HPDE6-E6E7 (cell line): ENCODE measurements at regions not wholly inside any gene's neighbourhood (a gene's known extent, or its start where the extent isn't known, plus 50 kb on each side); places are given as distances from the start of the nearest gene placed in this dataset.
"Not testable (repeated sequence)": the region's sequence is repeated elsewhere in the genome, so short reads cannot be mapped to it uniquely, and the experiment has no call there.

Experiments used
- DNase-seq: peaks from one replicate; pipeline ENCODE4 v3.0.0; 2011; ENCODE audit warnings: missing footprints; ENCODE audit errors: extremely low spot score

DNA sequence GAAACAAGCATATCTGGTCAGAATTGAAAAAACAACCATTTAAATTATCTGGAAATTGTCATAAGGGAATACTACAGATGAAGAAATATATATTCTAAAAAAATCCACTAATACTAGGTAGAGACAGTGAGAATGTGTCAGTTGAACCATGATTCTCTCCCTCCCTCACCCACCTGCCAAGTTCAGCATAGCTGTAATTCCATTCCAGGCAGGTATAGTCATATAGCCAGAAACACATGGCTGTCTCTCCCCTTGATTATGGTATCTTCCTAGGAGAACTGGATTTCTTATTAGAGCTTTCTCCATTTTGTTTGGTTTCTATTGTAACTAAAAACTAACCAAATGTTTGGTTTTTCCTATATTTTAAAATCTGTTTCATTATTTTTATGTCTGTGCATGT lies 509.2 kb downstream of the CDH10 start:
- no peak for DNase-seq

DNA sequence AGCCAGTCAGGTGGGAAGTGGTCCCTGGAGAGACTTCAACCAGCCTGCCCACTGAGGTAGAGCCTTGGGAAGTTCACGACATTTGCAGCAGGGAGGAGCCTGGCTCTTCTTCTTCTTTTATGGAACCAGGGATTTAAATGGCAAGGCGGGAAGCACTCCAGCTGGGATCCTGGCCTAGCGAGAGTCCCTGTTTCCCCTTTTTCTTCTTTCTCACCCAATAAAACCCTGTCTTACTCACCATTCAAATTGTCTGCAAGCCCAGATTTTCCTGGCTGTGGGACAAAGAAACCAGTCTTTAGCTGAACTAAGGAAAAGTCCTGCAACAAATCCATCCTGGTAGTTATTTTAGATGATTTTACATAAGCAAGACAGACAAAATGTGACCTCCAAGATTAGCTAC lies 503.7 kb downstream of the CDH10 start:
- DNase-seq: no peak

DNA sequence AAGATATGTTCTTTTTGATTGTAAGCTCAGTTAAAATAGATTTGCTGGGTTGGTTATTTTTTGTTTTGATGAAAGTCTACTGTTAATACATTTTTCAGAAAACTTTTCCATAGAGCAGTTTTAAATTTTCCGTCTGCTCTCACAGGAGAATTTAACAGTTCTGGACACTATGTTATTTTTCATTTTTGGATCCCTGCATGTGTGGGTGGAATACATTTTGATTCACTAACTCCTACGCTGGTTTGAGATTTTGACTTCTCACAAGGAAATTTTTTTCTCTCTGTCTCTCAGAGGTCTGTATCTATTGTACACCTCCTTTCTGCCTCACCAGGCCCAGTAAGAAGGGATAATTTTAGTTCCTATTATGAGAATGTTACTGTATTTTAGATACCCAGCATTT lies 502.4 kb downstream of the CDH10 start:
- no peak for DNase-seq

DNA sequence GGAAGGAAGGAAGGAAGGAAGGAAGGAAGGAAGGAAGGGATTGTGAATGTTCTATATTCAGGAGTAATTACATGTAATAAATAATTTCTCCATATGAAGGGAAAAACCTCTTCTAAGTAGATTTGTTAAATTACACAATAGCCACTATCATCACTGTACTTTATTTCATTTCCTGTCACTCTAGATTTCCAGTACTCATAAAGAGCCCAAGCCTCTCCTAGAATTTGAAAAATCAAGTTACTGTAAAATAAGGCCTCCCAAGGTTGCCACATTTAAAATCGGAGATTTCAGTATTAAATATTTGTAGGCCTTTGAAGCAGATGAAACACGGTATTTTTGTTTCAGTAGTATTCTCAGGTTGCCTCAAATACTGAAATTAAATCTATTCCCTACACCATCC lies 499.0 kb downstream of the CDH10 start:
- no peak for DNase-seq

DNA sequence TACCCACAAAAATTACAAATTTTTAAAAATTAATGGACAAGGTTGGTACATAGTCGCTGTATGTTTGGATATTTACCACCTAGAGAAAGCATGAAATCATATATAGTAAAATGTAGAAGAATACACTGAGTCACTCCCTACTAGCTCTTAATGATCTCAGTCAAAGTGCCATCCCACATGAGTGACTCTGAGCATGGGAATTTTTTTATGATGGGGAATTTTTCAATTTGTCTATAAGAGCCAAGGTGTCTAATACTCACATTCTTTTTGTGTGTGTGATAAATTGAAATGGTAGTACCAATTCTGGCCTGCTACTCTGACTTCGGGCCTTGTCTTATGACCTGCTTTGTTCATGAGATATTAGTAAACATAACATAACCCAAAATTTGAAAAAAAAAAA lies 483.2 kb downstream of the CDH10 start:
- no peak for DNase-seq

DNA sequence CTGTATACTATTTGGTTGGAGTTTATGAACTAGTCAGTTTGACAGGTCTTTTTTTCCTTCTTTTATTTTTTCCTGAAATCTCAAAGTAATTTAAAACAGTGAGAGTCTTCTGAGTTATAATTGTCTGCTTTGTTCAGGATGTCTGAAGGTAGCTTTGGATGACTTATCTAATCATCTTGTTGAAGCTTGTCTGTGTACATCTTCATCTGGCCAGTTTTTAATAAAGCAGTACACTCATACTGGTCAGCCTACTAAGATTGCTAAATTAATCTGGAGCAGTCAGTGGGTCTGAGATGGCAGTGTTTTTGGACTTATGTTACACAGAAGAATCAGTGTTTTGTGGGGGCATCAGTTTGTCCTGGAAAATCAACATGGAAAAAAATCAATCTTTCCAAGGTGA lies 482.4 kb downstream of the CDH10 start:
- peak; percentile 20 for DNase-seq

DNA sequence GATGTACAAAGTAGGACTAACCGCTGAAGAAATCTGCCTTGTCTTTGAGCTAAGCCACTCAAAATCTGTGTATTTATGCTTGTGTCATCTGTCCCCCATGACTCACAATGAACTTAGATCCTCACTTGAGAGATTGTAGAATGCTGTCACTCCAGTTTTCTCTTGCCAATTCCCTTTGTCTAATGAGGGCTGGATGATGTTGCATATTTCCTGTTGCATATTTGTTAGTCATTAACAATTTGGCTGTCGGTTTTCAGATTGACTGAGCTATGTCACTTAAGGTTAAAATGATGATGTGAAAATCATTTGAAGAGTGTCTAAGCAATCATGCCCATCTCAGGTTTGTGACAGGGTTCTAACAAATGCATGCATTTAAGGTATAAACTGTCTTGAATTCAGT lies 481.7 kb downstream of the CDH10 start:
- DNase-seq: peak; percentile 67

DNA sequence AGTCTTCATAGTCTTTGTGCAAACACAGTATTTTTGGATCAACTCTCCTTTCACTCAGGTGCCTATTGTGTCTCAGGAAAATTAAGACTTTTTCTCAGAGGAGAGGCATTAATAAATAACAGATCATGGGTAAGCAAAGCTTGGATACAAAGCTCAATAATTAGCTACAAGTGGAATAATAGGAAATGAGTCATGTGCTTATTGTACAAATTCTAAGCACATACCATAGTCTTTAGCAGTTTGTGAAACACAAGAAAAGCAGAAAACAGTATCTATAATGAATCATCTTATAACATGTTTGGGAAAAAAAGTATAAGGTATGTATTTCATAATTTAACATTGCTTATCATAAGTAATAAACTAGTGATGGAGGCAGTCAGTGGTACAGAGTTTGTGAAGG lies 477.0 kb downstream of the CDH10 start:
- DNase-seq: peak; percentile 9

DNA sequence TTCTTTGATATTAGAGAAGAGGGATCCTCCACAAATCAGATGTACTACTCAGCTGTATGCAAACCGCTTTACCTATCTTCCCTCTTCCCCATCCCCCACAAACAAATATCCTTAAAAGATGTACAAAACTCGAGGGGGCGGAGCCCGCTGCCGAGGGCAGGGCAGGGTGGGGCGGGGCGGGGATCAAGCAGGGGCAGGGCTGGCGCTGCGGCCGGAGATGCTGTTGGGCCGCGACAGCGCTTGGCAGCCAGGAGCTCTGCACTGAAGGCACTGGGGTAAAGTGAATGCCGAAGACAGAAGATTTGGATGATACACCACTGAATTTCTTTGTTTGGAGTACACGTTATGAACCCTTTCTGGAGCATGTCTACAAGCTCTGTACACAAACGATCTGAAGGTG lies 474.8 kb downstream of the CDH10 start:
- DNase-seq: no peak

DNA sequence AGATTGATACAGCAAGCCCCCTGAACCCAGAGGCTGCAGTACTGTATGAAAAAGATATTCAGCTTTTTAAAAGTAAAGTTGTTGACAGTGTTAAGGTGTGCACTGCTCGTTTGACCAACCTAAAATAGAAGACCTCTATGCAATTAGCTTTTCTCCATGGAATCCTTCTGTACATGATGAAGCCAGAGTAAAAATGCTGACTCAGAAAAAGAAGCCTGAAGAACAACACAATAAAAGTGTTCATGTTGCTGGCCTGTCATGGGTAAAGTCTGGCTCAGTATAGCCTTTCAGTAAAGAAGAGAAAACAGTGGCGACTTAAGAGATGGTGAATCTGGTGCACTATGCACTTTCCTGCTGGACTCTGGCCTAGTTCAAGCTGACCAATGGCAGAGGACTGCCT lies 473.8 kb downstream of the CDH10 start:
- DNase-seq: not testable (repeated sequence)

DNA sequence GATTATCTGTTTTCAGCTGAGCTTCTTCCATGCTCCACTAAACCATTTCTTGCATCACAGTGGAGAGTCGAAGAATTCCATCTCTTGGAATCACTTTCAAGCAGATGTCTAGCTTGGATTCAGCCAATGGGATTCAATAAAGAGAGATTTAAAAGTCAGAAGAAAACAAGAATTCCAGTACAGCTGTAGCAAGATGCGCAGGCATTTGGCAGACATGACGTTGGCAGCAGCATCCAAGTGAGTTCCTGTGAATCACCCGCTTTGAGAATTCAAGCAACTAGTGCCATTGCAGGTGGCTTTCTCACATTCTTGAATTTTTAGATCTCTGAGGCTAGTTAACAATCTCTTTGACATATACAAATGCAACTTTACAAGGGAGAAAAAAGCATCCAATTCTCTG lies 467.0 kb downstream of the CDH10 start:
- DNase-seq: no peak

DNA sequence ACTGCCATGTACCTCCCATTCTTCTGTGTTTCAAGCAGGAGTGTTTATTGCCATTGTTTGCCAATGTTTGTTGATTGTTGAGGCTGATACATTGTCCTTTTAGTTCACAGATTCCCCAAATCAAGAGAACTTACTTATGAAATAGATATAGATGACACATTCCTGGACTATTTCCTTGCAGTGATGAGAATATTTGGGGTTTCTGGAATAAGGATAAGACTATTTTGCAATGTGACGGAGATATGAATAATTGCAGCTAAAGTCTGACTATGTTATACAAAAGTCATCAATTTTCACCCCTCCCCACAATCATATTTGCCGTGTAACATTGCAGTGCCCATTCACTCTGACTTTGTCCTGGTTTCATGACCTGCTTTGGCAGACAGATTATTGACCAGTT lies 460.8 kb downstream of the CDH10 start:
- DNase-seq: no peak

DNA sequence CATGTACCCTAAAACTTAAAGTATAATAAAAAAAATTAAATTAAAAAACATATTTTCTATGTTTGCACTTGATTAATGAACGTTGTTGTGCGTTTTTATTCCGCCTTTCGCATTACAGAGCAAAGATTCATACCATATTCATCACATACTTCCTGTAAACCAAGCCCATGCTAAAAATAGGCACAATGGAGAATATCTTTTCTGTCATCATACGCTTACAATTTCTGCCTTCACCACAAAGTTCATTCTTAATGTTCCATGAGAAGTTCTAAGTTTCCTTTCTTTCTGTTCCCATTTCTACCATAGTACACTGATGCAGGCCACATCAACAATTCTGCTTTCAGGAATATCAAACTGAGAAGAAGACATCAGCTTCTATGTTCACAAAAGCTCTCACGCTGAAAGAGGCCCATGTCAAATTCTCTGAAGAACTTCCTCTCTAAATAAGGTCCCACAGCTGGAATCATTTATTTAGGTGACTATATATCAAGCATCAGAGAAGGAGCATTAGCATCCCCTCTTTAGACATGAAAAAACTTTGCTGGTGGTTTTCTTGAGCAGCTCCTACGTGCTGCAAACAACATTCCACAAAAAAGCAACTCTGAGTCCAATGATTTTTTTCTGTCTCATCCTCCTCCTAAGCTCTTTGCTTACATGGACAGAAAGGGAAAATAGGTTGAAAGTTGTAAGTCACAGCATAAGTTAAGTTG lies 456.4 kb downstream of the CDH10 start:
- DNase-seq: no peak

DNA sequence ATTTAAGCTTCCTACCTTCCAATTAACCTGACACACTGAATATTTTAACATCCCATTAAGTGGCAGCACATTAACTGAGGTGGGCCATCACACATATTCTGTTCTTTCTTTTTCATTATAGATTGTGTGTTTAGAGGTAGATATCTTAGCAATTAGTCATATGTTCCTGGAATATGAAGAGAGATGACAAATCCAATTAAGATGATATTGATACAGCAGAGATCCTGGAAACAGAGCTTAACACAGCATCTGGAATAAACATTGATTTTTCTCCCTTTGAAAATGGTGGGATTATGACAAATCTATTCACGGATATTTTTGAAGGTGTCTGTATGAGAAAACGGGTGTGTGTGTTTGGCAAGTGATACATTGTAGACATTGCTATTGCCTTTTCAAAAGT lies 448.0 kb downstream of the CDH10 start:
- no peak for DNase-seq

DNA sequence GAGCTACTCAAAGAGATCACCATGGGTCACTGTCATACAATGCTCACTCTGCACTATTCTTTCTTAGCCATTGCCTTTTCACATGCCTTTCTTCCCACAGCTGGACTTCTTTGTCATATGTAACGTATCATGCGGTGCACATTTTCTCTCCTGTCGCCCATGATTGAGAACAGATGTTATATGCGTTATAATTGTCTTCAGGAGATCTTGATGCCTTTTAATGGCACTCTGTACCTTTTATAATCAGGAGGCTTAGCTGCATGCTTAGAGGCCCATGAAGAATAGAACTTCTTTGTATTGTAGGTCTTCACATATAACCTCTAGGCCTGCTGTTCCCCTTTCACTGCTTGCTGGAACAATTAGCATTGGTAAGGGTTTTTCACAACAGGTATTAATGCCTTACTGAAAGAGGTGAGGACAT lies 436.1 kb downstream of the CDH10 start:
- DNase-seq: no peak

DNA sequence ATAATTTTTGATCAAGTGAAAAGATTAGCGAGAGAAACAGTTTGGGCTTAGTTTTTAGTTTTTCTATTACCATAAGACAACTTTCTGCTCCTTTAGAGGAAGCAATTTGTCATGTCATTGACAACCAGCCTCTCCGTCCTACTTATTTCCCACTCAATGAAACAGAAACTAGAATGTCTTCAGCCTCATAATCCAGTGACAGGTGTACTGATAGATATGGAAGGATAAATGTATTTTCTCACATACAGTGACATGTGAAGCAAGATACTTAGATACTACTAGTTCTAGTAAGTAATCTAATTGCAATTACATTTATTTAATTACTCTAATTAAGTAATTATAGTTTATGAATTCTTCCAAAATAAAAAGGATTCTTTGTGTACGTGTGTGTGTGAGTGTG lies 429.7 kb downstream of the CDH10 start:
- DNase-seq: no peak

DNA sequence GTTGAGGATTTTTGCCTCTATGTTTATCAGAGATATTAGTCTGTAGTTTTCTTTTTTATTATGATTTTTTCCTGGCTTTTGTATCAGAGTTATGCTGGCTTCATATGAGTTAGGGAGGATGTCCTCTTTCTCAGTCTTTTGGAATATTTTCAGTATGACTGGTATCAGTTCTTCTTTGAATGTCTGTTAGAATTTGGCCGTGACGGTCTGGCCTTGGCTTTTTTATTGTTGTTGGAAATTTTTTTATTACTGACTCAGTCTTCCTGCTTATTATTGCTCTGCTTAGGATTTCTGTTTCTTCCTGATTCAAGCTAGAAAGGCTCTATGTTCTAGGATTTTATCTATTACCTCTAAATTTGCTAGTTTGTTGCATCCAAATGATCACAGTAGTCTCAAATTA lies 421.9 kb downstream of the CDH10 start:
- no peak for DNase-seq

DNA sequence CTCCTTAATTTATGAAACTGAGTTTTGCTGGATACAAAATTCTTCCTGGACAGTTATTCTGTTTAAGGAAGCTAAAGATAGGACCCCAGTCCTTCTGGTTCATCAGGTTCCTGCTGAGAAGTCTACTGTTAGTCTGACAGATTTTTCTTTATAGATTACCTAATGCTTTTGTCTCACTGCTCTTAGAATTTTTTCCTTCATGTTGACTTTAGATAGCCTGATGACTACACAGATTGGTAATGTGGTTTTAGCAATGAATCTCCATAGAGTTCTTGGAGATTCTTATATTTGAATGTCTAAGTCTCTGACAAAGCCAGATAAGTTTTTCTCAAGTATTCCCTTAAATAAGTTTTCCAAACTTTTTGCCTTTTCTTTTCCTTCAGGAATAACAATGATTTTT lies 419.7 kb downstream of the CDH10 start:
- peak; percentile 3 for DNase-seq

DNA sequence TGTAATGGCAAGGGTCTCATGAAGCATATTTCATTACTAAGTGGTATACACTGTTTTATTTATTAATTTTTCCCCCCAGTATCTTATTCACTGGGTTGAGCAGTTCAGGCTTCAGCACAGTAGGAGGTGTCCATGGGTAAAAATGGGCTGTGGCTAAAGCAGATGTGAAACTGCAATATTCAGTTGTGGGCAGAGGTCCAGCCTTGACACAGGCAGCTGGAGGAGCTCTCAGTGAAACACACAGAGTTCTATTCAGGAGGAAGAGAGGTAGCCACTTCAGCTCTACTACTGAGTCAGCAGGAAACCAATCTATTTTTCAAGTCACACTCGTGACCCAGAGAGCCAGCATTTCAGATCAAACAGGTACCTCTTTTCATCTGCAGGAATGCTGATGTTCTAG lies 418.3 kb downstream of the CDH10 start:
- DNase-seq: no peak

DNA sequence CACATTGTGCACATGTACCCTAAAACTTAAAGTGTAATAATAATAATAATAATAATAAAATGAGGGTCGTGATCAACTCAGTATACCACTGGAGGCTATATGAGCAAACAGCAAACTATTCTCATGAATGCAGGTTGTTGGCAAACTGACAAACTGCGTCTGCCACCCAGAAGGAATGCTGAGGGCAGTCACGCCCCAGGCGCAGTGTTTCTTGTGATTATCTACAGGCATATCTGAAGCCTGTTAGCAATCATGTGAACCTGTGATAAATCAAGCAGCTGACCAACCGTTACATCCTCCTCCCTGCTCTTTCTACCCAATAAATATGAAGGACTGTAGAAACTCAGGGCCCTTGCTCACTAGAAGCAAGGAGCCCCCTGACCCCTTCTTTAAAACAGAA lies 416.9 kb downstream of the CDH10 start:
- not testable (repeated sequence) for DNase-seq

DNA sequence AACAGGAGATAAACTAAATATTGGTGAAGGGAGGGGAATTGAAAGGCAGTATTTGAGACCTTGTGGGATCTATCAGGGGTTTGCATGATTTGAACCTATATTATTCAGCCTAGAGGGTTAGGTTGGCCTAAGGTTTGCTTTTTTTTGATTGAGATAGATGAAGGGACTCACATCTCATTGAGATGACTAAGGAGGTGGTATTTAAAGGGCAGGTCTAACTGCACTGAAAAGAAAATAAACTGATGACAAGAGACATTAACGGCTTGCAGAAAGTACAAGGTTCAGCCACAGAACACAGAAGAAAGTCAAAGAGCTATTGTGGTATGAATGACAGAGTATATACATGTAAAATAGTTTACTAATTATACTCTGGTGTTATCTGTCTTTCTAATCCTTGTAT lies 412.7 kb downstream of the CDH10 start:
- no peak for DNase-seq

DNA sequence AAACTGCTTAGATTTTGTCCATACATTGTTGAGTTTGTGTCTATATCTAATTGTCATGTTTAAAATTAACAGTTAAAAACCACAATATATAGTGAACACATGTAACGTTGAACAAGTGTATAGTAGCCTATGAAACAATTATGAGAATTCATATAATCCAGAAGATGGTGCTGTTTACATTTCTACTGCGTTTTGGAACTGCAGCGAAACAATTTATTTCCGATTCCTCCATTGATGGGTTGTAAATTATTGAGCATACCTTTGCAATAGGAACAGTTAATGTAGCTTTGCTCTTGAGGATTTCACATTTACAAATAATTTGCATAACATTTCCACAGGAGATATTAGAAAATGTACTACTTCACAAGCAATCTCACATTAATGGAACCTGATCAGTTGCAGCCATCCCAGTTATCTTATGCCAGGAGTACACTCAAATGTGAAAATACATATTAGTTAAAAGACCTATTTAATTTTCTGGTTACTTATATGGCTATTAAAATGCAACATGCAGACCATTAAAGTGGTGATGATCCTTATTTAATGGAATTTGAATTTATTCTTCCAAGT lies 411.8 kb downstream of the CDH10 start:
- no peak for DNase-seq

DNA sequence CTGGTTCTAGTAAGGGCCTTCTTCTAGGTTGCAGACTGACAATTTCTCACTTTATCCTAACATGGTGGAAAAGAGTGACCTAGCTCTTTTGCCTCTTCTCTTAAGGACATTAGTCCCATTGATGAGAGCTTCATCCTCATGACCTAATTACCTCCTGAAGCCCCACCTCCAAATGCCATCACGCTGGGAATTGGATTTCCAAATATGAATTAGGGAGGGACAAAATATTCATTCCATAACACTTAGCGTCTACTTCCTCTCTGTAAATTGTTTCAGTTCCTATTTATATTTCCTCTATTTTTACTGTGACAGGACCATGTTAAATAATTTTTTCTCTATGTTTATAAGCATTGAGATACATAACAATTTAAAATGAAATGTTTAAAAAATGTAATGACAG lies 408.8 kb downstream of the CDH10 start:
- DNase-seq: no peak

DNA sequence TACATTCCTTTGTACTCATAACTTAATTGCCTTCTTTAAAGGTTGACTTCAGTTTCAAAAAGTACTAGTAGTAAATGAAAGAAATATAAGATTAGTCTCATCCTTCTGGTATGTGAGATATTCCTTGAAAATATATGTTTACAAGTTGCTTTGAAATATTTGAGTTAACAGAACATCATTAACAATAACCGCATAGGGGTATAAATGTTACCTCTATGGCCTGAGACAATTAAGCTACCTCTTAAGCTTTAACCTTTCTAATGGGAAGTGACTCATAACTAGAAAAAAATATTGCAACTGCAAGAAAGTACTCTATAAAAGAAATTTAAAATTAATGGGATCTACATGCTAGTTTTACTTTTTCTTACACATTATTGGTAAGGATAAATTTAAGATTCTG lies 399.0 kb downstream of the CDH10 start:
- no peak for DNase-seq
